K562 (cell line): ENCODE measurements at regions not wholly inside any gene's neighbourhood (a gene's known extent, or its start where the extent isn't known, plus 50 kb on each side); places are given as distances from the start of the nearest gene placed in this dataset.
"Not testable (repeated sequence)": the region's sequence is repeated elsewhere in the genome, so short reads cannot be mapped to it uniquely, and the experiment has no call there.

Experiments used
- ATAC-seq: fragments of 200-7000 bp; cut with Tn5 transposase; 3 replicates; pipeline ENCODE4 v1.9.1; 2020; ENCODE audit warnings: moderate library complexity
- BruUV-seq: library from RNA; stranded (reverse); fragments of 400-500 nt; replicated peaks from 2 replicates; lab custom pipeline; 2021; lab: Mats Ljungman, UMichigan
- CTCF ChIA-PET: fragments of 300-600 bp; formaldehyde crosslinking; extraction: SDS; loops from one replicate; lab custom pipeline; 2021; ENCODE audit warnings: low intra/inter-chr PET ratio; lab: Yijun Ruan, JAX
- POLR2A ChIA-PET: fragments of 300-600, 350-650 bp; sonication (Branson Sonifier 250); formaldehyde crosslinking; extraction: SDS; loops from one replicate; lab custom pipeline; 2021; ENCODE audit warnings: antibody characterized with exemption, inconsistent platforms; lab: Yijun Ruan, JAX
- DNase-seq, 4 experiments: peaks; one replicate each; pipeline versions ENCODE4 v3.0.0 to v3.0.0-alpha.2; 2011 to 2018; ENCODE audit warnings: low spot score in 3 of 4, mixed read lengths in 3 of 4; ENCODE audit errors: extremely low read depth in 1 of 4
- FAIRE-seq: peaks from 2 replicates; lab custom pipeline; 2011; peaks lifted over from hg19 to GRCh38; lab: Jason Lieb, UNC
- H2AFZ ChIP-seq: 2 replicates; pipeline ENCODE4 v1.6.0; 2011; ENCODE audit warnings: low read depth, low read length, control low read depth, inconsistent platforms
- H3K27ac ChIP-seq: fragments of 200-600 bp; 3 replicates; pipeline ENCODE4 v1.8.0; 2011; ENCODE audit warnings: low read depth, mild to moderate bottlenecking, control low read depth, inconsistent platforms, low read length, moderate library complexity, mixed read lengths; ENCODE audit errors: extremely low read depth
- H3K27me3 ChIP-seq, 2 experiments: fragments of 300-600 bp in 1 of 2; 2 replicates in 1 of 2; 3 replicates in 1 of 2; pipeline versions ENCODE4 v1.6.0 to v1.8.0; 2011; ENCODE audit warnings: inconsistent platforms in 2 of 2, low read length in 2 of 2, mild to moderate bottlenecking in 1 of 2, mixed read lengths in 1 of 2, moderate library complexity in 1 of 2; ENCODE audit not compliant: control insufficient read depth in 2 of 2, insufficient read depth in 2 of 2
- H3K36me3 ChIP-seq: fragments of 300-600 bp; 3 replicates; pipeline ENCODE4 v1.8.0; 2011; ENCODE audit warnings: mild to moderate bottlenecking, low read length, inconsistent platforms; ENCODE audit not compliant: control insufficient read depth, insufficient read depth
- H3K4me1 ChIP-seq, 2 experiments: fragments of 200-600 bp in 1 of 2; replicated peaks in 1 of 2; 2 replicates in 1 of 2; 3 replicates in 1 of 2; pipeline versions ENCODE4 v1.5.1 to v1.8.0; 2011; ENCODE audit warnings: inconsistent platforms in 2 of 2, low read length in 2 of 2, mild to moderate bottlenecking in 1 of 2, mixed read lengths in 1 of 2, moderate library complexity in 1 of 2; ENCODE audit not compliant: control insufficient read depth in 2 of 2, insufficient read depth in 2 of 2
- H3K4me2 ChIP-seq: 2 replicates; pipeline ENCODE4 v1.6.1; 2011; ENCODE audit warnings: low read length, control low read depth, inconsistent platforms, mixed read lengths; ENCODE audit not compliant: insufficient read depth
- H3K4me3 ChIP-seq: fragments of 200-600 bp; sonication (generic), shearing (Covaris generic); 2 replicates; pipeline ENCODE4 v1.5.1; 2016; ENCODE audit warnings: control low read depth, inconsistent platforms
- H3K79me2 ChIP-seq: fragments of 200-600 bp; 3 replicates; pipeline ENCODE4 v1.8.0; 2011; ENCODE audit warnings: low read length, inconsistent platforms; ENCODE audit not compliant: control insufficient read depth, insufficient read depth
- H3K9ac ChIP-seq, 2 experiments: 2 replicates each; pipeline versions ENCODE4 v1.6.0 to v1.6.1; 2011; ENCODE audit warnings: low read depth in 2 of 2, low read length in 2 of 2, control low read depth in 1 of 2, inconsistent platforms in 1 of 2, mild to moderate bottlenecking in 1 of 2, mixed read lengths in 1 of 2; ENCODE audit not compliant: insufficient read depth in 1 of 2
- H3K9me1 ChIP-seq: one replicate; pipeline ENCODE4 v1.6.0; 2011; ENCODE audit warnings: inconsistent platforms, mild to moderate bottlenecking, low read length, moderate library complexity; ENCODE audit not compliant: control insufficient read depth, insufficient read depth
- H3K9me3 ChIP-seq: replicated peaks from 2 replicates; pipeline ENCODE4 v1.5.1; 2011; ENCODE audit warnings: low read depth, low read length, inconsistent platforms; ENCODE audit not compliant: control insufficient read depth, insufficient read depth
- H4K20me1 ChIP-seq: replicated peaks from 2 replicates; pipeline ENCODE4 v1.6.1; 2011; ENCODE audit warnings: low read length, inconsistent platforms, mixed read lengths; ENCODE audit not compliant: control insufficient read depth, insufficient read depth
- ARID1B ChIP-seq: fragments of 450-650 bp; IDR thresholded peaks from 2 replicates; pipeline ENCODE4 v1.6.1; 2016; ENCODE audit warnings: antibody characterized with exemption, mild to moderate bottlenecking, inconsistent platforms
- CXXC5 ChIP-seq: fragments of 250-450 bp; sonication (Bioruptor Pico); IDR thresholded peaks from 2 replicates; pipeline ENCODE4 v1.8.0; 2022; ENCODE audit warnings: inconsistent platforms, mild to moderate bottlenecking, moderate library complexity
- WGBS: fragments of 100-300 bp; shearing (Covaris generic); methylation state at CpG from one replicate; pipeline ENCODE4 v1.1.6; 2016; ENCODE audit warnings: low coverage, mixed read lengths; ENCODE audit not compliant: insufficient coverage; ENCODE audit errors: missing lambda C conversion rate; 5-methylcytosine and 5-hydroxymethylcytosine counted together
- in situ Hi-C: fragments of 300-500 bp; cut with MboI; formaldehyde crosslinking; loops from 4 replicates; pipeline ENCODE4 v1.15.0; 2018; ENCODE audit warnings: inconsistent platforms, mixed read lengths
- intact Hi-C: fragments of 100-400 bp; cut with micrococcal nuclease; formaldehyde crosslinking; loops from 2 replicates; pipeline ENCODE4 v1.14.2; 2022
- TF ChIP-seq, protein P1 (sequence below): fragments of 450-650 bp; IDR thresholded peaks from 2 replicates; pipeline ENCODE4 v1.6.1; 2017; ENCODE audit warnings: antibody characterized with exemption, mild to moderate bottlenecking
- TF ChIP-seq, protein P2 (sequence below): sonication (generic); IDR thresholded peaks from 2 replicates; pipeline ENCODE4 v1.6.1; 2016

DNA sequence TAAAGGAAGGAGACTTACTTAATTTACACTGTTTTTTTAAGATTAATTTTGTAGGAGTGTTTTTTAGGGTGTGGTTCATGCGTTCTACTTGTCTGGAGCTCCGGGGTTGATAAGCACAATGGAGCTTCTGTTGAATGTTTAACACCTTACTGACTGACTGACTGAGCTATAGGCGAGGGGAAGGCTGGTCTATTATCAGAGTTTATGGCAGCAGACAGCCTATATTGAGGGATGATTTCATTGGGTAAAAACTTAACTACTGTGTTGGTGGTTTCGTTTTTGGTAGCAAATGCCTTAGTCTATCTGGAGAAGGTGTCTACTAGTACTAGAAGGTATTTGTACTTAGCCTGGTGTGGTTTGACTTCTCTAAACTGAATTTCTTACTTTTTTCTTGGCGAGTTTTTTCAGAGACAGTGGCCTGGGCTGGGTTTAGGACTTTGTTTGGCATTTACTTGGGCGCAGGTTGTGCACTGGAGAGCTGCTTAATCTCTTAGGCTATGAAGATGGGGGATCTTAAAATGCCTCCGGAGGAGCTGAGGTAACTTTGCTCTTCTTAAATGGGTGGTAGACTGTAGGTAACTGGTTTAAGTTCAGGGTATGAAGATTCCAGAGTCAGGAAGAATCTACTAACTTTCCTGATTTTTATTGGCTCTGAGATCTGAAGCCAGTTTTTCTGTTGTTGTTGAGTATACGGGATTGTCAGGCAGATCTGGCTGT lies 130.2 kb downstream of the ART5 start:
- H3K4me2 ChIP-seq: peak overlapping the region; percentile 74
- H3K36me3 ChIP-seq, H3K27me3 ChIP-seq, BruUV-seq, in situ Hi-C loops, H4K20me1 ChIP-seq, POLR2A ChIA-PET, intact Hi-C loops, CTCF ChIA-PET, FAIRE-seq, H3K9me1 ChIP-seq, H3K9me3 ChIP-seq: not testable (repeated sequence)
- DNase-seq (peak; percentile 7 to 75 (median 14)), ATAC-seq (peak; percentile 67; the same call in 2 of the 3 replicates)
- peak overlapping the region in 1 of 2 experiments; percentile 71; a peak in 3 of 4 replicates for H3K9ac ChIP-seq
- peaks cover 0 to 30% of the 10 kb centered on the region in 2 experiments; a peak in 3 of 5 replicates for H3K4me1 ChIP-seq
- H3K79me2 ChIP-seq: peaks cover 20% of the 10 kb centered on the region; the same call in 2 of the 3 replicates
- TF ChIP-seq ARID1B: 0 out of 2 replicates have a peak, but pooled peaks have one; percentile 12
- TF ChIP-seq CXXC5 (CRISPR knock-in tag): 0 out of 2 replicates have a peak, but pooled peaks have one; percentile 32
- TF ChIP-seq, protein P1, sequence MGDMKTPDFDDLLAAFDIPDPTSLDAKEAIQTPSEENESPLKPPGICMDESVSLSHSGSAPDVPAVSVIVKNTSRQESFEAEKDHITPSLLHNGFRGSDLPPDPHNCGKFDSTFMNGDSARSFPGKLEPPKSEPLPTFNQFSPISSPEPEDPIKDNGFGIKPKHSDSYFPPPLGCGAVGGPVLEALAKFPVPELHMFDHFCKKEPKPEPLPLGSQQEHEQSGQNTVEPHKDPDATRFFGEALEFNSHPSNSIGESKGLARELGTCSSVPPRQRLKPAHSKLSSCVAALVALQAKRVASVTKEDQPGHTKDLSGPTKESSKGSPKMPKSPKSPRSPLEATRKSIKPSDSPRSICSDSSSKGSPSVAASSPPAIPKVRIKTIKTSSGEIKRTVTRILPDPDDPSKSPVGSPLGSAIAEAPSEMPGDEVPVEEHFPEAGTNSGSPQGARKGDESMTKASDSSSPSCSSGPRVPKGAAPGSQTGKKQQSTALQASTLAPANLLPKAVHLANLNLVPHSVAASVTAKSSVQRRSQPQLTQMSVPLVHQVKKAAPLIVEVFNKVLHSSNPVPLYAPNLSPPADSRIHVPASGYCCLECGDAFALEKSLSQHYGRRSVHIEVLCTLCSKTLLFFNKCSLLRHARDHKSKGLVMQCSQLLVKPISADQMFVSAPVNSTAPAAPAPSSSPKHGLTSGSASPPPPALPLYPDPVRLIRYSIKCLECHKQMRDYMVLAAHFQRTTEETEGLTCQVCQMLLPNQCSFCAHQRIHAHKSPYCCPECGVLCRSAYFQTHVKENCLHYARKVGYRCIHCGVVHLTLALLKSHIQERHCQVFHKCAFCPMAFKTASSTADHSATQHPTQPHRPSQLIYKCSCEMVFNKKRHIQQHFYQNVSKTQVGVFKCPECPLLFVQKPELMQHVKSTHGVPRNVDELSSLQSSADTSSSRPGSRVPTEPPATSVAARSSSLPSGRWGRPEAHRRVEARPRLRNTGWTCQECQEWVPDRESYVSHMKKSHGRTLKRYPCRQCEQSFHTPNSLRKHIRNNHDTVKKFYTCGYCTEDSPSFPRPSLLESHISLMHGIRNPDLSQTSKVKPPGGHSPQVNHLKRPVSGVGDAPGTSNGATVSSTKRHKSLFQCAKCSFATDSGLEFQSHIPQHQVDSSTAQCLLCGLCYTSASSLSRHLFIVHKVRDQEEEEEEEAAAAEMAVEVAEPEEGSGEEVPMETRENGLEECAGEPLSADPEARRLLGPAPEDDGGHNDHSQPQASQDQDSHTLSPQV: 0 out of 2 replicates have a peak, but pooled peaks have one; percentile 11
- TF ChIP-seq, protein P2, sequence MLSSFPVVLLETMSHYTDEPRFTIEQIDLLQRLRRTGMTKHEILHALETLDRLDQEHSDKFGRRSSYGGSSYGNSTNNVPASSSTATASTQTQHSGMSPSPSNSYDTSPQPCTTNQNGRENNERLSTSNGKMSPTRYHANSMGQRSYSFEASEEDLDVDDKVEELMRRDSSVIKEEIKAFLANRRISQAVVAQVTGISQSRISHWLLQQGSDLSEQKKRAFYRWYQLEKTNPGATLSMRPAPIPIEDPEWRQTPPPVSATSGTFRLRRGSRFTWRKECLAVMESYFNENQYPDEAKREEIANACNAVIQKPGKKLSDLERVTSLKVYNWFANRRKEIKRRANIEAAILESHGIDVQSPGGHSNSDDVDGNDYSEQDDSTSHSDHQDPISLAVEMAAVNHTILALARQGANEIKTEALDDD: peak; percentile 85
- H3K4me3 ChIP-seq: peak overlapping the region; percentile 11; the same call in 1 of the 2 replicates
- peak overlapping the region; percentile 44; the same call in 1 of the 2 replicates for H2AFZ ChIP-seq
- H3K27ac ChIP-seq: peak overlapping the region; percentile 80
- WGBS: 4% methylated on average over 8 of the region's 8 CpGs
